ENCODE measurements at regions not wholly inside any gene's neighbourhood (a gene's known extent, or its start where the extent isn't known, plus 50 kb on each side); places are given as distances from the start of the nearest gene placed in this dataset.

DNA sequence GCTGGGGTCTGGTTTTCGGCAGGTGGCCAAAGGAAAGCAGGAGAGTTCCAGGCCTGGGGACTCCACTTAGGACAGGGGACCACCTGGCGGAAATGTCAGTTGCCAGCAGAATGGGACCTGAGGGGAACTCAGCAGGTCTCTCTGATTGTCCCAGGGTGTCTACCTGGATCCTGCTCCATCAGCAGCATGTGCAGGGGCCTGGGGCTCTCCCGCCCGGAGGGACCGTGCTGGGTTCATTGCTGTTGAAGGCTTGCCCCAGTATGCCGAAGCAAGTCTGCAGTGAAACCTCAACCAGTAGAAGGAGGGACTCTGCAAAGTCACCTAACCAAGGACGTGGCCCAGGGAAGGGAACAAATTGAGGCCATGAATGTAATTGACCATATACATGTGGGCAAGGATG lies 506.5 kb upstream of the MKI67 start:
- no peak overlapping the region for H3K27ac Mint-ChIP-seq
- H3K4me3 Mint-ChIP-seq = no peak overlapping the region
- no peaks in the 10 kb centered on the region for H3K36me3 Mint-ChIP-seq (ENCODE audit: low read depth)
- DNase-seq = no peak
- H3K9me3 Mint-ChIP-seq = peaks cover 2% of the 10 kb centered on the region
- H3K27me3 Mint-ChIP-seq (ENCODE audit: low read depth, poor library complexity) = peaks cover 8% of the 10 kb centered on the region
- H3K4me1 Mint-ChIP-seq = peaks cover 27% of the 10 kb centered on the region
- TF ChIP-seq, protein P1, sequence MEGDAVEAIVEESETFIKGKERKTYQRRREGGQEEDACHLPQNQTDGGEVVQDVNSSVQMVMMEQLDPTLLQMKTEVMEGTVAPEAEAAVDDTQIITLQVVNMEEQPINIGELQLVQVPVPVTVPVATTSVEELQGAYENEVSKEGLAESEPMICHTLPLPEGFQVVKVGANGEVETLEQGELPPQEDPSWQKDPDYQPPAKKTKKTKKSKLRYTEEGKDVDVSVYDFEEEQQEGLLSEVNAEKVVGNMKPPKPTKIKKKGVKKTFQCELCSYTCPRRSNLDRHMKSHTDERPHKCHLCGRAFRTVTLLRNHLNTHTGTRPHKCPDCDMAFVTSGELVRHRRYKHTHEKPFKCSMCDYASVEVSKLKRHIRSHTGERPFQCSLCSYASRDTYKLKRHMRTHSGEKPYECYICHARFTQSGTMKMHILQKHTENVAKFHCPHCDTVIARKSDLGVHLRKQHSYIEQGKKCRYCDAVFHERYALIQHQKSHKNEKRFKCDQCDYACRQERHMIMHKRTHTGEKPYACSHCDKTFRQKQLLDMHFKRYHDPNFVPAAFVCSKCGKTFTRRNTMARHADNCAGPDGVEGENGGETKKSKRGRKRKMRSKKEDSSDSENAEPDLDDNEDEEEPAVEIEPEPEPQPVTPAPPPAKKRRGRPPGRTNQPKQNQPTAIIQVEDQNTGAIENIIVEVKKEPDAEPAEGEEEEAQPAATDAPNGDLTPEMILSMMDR (IDR thresholded peaks at IDR 0.05) = no peak

DNA sequence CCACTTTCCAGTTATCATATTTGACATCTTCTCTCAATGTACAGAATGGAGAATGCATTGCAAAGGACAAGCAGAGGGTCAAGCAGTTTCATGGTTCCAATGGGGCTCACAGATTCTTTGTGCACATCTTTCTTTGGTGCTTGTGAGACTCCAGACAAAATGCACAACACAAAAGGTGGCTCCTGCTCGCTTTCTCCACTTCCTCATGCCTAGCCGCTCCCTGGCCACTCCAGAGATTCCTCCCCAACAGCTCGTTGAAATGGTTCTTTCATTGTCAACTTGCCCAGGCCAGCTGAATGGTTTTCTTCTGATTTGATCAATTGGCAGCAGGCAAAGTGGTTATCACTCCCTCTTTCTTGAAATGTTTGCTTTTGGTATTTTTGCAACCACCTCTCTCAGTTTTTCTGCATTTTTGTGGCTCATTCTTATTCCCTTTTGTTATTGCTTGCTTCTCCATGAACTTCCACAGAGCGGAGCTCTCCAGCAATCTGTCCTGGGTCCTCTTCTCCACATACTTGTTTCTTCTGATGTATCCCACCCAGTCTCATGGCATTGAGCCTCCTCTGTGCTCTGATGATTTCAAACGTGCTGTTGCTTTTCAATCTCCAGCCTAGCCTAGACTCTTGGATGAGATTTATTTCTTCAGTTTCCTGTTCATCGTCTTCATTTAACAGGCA lies 507.8 kb upstream of the MKI67 start:
- no peak for DNase-seq
- no peak overlapping the region for H3K27ac Mint-ChIP-seq

DNA sequence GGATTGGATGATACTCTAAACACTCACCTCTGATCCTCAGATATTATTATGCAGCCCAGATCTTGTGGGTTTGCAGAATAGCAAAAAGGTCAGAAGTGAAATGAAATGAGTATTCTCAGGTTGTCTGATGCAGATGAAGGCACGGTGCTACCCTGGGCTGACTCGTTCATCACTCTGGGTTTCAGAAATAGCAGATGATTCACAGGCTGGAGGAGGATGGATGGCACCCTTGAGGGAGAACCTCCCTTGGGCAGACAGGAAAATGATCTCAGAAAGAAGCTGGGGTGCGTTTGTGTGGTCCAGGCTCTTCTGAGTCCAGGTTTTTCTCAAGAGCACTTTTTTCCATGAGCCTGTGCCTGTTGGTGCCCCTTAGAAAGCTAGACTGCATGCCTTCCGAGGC lies 515.8 kb upstream of the MKI67 start:
- H3K9me3 Mint-ChIP-seq = peaks cover 15% of the 10 kb centered on the region
- H3K27me3 Mint-ChIP-seq (ENCODE audit: low read depth, poor library complexity) = no peaks in the 10 kb centered on the region
- H3K4me3 Mint-ChIP-seq = no peak overlapping the region
- H3K36me3 Mint-ChIP-seq (ENCODE audit: low read depth) = no peaks in the 10 kb centered on the region
- H3K4me1 Mint-ChIP-seq = no peaks in the 10 kb centered on the region
- DNase-seq = no peak
- TF ChIP-seq, protein P1 (IDR thresholded peaks at IDR 0.05) = no peak
- H3K27ac Mint-ChIP-seq = no peak overlapping the region

More for the DNA sequence above, 507.8 kb upstream of the MKI67 start:
- Mint-ChIP-seq H3K27me3 (ENCODE audit: low read depth, poor library complexity) (peaks cover 8% of the 10 kb centered on the region), H3K4me3 (no peak overlapping the region), H3K4me1 (peaks cover 27% of the 10 kb centered on the region), H3K9me3 (peaks cover 9% of the 10 kb centered on the region), H3K36me3 (ENCODE audit: low read depth) (no peaks in the 10 kb centered on the region)
- TF ChIP-seq, protein P1 (IDR thresholded peaks at IDR 0.05) = peak; percentile 32

DNA sequence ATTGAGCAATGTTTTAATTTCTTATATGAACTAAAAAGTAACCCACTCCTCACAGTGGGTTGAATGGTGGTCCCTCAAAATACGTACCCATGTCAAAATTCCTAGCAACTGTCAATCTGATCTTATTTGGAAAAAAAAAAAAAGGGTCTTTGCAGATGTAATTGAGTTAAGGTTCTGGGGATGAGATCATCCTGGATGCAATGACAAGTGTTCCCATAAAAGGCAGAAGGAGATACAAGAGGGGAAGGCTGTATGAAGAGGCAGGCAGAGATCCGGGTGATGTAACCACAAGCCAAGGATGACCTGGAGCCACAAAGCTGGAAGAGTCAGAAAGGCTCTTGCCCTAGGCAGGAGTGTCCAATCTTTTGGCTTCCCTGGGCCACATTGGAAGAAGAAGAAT lies 516.3 kb upstream of the MKI67 start:
- Mint-ChIP-seq H3K4me1 (no peaks in the 10 kb centered on the region), H3K9me3 (peaks cover 15% of the 10 kb centered on the region), H3K4me3 (no peak overlapping the region), H3K27me3 (ENCODE audit: low read depth, poor library complexity) (no peaks in the 10 kb centered on the region), H3K36me3 (ENCODE audit: low read depth) (no peaks in the 10 kb centered on the region), H3K27ac (peak overlapping the region; percentile 43)
- TF ChIP-seq, protein P1 (IDR thresholded peaks at IDR 0.05) = no peak
- DNase-seq = no peak

DNA sequence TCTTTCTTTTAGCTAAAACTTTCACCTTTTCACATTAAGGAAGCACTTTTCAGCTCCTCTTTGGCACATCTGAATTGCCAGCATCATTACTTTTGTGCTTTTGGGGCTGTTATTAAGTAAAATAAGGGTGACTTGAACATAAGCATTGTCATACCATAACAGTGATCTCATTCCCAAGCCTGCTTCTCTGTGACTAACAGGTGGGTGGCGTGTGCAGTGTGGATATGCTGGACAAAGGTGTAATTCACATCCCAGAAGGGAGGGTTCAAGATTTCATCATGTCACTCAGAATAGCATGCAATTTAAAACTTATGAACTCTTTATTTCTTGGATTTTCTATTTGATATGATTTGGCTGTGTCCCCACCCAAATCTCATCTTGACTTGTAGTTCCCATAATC lies 517.4 kb upstream of the MKI67 start:
- H3K4me1 Mint-ChIP-seq = no peaks in the 10 kb centered on the region
- DNase-seq = no peak
- TF ChIP-seq, protein P1 (IDR thresholded peaks at IDR 0.05) = no peak
- H3K36me3 Mint-ChIP-seq (ENCODE audit: low read depth) = no peaks in the 10 kb centered on the region
- H3K27me3 Mint-ChIP-seq (ENCODE audit: low read depth, poor library complexity) = no peaks in the 10 kb centered on the region
- H3K9me3 Mint-ChIP-seq = peaks cover 9% of the 10 kb centered on the region
- H3K4me3 Mint-ChIP-seq = no peak overlapping the region
- no peak overlapping the region for H3K27ac Mint-ChIP-seq

DNA sequence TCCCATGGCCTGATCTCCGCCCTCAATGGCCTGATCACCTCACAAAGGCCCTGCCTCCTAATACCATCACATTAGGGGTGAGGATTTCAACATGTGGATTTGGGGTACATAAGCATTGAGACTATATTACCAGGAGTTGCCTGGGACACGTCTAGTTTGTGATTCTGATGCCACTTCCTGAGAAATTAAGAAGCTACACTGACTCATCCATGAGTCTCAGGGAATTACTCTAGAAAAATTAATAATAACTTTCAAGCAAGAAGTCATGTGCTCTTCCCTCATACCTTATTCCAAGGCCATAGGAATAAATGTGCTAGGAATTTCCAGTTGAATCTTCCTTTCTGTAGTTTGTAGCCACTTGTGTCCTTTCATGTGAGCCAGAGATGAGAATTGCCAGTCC lies 519.3 kb upstream of the MKI67 start:
- Mint-ChIP-seq H3K27me3 (ENCODE audit: low read depth, poor library complexity) (no peaks in the 10 kb centered on the region), H3K27ac (no peak overlapping the region), H3K4me1 (no peaks in the 10 kb centered on the region), H3K36me3 (ENCODE audit: low read depth) (no peaks in the 10 kb centered on the region), H3K9me3 (peaks cover 9% of the 10 kb centered on the region), H3K4me3 (no peak overlapping the region)
- TF ChIP-seq, protein P1 (IDR thresholded peaks at IDR 0.05) = no peak
- no peak for DNase-seq
